Fibroblast of the aortic adventitia (primary cell): ENCODE measurements at regions not wholly inside any gene's neighbourhood (a gene's known extent, or its start where the extent isn't known, plus 50 kb on each side); places are given as distances from the start of the nearest gene placed in this dataset.

Experiments used
- DNase-seq: peaks from one replicate; pipeline ENCODE4 v3.0.0-alpha.2; 2010; ENCODE audit warnings: low read depth
- H3K4me3 ChIP-seq: 2 replicates; pipeline ENCODE4 v1.5.1; 2011; ENCODE audit warnings: low read depth, mild to moderate bottlenecking, control low read depth, low read length, moderate library complexity
- CTCF ChIP-seq: IDR thresholded peaks from 2 replicates; pipeline ENCODE4 v1.5.1; 2011; ENCODE audit warnings: mild to moderate bottlenecking, low read length, control low read depth, inconsistent platforms; ENCODE audit not compliant: insufficient read depth

GRCh38 chr2:142254031-142254430 lies 123.2 kb upstream of the LRP1B start:
- H3K4me3 ChIP-seq, result no peak overlapping the region
- TF ChIP-seq CTCF, result no peak
- DNase-seq, result no peak

GRCh38 chr2:142241016-142241415 lies 110.2 kb upstream of the LRP1B start:
- no peak for DNase-seq

GRCh38 chr2:142236181-142236580 lies 105.4 kb upstream of the LRP1B start:
- no peak for DNase-seq
- no peak overlapping the region for H3K4me3 ChIP-seq
- no peak for TF ChIP-seq CTCF

More at GRCh38 chr2:142241016-142241415, 110.2 kb upstream of the LRP1B start:
- H3K4me3 ChIP-seq, result no peak overlapping the region
- TF ChIP-seq CTCF, result no peak

- TF ChIP-seq CTCF, result no peak
- no peak for DNase-seq
- H3K4me3 ChIP-seq, result no peak overlapping the region
Observed at GRCh38 chr2:142234741-142235140, 103.9 kb upstream of the LRP1B start.

GRCh38 chr2:142223309-142223708 lies 92.5 kb upstream of the LRP1B start:
- H3K4me3 ChIP-seq, result no peak overlapping the region
- TF ChIP-seq CTCF, result no peak
- no peak for DNase-seq

GRCh38 chr2:142222715-142223114 lies 91.9 kb upstream of the LRP1B start:
- H3K4me3 ChIP-seq, result no peak overlapping the region
- TF ChIP-seq CTCF, result no peak
- no peak for DNase-seq

GRCh38 chr2:142220901-142221300 lies 90.1 kb upstream of the LRP1B start:
- DNase-seq, result no peak
- no peak overlapping the region for H3K4me3 ChIP-seq
- TF ChIP-seq CTCF, result no peak
